ENCODE measurements at regions not wholly inside any gene's neighbourhood (a gene's known extent, or its start where the extent isn't known, plus 50 kb on each side); places are given as distances from the start of the nearest gene placed in this dataset.
"Not testable (repeated sequence)": the region's sequence is repeated elsewhere in the genome, so short reads cannot be mapped to it uniquely, and the experiment has no call there.

DNA sequence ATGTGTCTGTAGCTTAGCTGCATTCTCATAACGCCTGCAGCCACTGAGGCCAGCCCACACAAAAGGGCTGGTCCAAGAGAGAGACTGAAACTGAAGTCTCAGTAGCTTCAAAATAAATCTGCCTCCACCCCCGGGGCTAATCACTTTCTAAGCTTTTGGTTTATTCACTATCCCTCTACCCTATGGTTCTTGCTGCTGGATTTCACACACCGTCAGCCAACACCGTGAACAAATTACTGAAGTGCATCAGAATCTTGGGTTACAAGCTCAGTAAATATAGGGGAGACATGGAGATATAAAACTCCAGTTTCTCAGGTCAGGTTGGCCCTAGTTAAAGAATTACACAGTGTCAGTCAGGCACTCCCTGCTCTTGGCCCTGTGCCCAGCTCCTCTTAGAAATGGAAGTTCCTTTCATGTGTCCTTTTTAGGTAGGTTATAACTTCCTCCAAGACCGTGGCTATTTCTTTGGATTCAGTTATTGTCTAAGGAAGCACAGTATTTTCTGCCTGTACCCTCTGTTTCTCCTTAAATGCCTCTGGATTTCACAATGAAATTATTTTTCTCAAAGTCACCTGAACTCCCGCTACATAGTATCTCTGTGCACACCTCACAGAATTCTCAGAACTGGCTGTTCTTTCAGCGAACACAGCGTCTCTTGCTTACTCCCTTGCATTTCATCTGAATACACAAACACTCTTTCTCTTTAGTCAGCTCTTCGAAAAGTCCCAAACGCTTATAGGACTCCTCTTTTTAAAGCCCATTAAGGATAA lies 112.5 kb downstream of the FAM174A start:
- no peak overlapping the region for H3K9ac ChIP-seq (ENCODE audit: low read depth in 2 of 2, low read length in 2 of 2)
- no peaks in the 10 kb centered on the region for H3K4me1 ChIP-seq
- no peaks in the 10 kb centered on the region for H3K36me3 ChIP-seq
- no peaks in the 10 kb centered on the region for H3K9me3 ChIP-seq
- no peak overlapping the region for H3K27ac ChIP-seq
- TF ChIP-seq, protein P1, sequence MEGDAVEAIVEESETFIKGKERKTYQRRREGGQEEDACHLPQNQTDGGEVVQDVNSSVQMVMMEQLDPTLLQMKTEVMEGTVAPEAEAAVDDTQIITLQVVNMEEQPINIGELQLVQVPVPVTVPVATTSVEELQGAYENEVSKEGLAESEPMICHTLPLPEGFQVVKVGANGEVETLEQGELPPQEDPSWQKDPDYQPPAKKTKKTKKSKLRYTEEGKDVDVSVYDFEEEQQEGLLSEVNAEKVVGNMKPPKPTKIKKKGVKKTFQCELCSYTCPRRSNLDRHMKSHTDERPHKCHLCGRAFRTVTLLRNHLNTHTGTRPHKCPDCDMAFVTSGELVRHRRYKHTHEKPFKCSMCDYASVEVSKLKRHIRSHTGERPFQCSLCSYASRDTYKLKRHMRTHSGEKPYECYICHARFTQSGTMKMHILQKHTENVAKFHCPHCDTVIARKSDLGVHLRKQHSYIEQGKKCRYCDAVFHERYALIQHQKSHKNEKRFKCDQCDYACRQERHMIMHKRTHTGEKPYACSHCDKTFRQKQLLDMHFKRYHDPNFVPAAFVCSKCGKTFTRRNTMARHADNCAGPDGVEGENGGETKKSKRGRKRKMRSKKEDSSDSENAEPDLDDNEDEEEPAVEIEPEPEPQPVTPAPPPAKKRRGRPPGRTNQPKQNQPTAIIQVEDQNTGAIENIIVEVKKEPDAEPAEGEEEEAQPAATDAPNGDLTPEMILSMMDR (IDR thresholded peaks at IDR 0.05): no peak
- no peak overlapping the region for H3K4me3 ChIP-seq
- intact Hi-C loops (cut with DNase I): no loop called here
- H3K27me3 ChIP-seq: no peaks in the 10 kb centered on the region
- DNase-seq: peak; percentile 88

DNA sequence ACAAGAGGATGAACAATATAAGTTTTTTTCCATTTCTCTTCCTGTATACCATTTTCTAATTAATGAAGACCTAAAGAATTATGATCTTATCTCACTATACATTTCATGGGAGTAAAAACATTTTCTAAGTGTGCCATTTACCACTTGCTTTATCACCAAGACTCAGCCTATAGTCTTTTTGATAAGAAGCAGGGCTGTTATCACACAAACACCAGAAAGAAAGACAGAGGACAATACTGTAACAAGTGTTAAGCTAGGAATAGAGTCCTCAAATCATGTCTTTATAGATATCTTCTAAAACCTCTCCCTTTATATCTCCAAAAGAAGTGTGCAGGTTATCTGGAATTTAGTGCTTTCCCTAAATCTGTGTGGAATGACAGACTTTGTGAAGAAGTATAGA lies 119.7 kb downstream of the FAM174A start:
- Histone ChIP-seq H3K27me3 (no peaks in the 10 kb centered on the region), H3K4me3 (no peak overlapping the region), H3K27ac (no peak overlapping the region), H3K36me3 (no peaks in the 10 kb centered on the region), H3K4me1 (no peaks in the 10 kb centered on the region), H3K9ac (ENCODE audit: low read depth in 2 of 2, low read length in 2 of 2) (no peak overlapping the region), H3K9me3 (no peaks in the 10 kb centered on the region)
- intact Hi-C loops (cut with DNase I): no loop called here
- TF ChIP-seq, protein P1 (IDR thresholded peaks at IDR 0.05): no peak
- no peak for DNase-seq

DNA sequence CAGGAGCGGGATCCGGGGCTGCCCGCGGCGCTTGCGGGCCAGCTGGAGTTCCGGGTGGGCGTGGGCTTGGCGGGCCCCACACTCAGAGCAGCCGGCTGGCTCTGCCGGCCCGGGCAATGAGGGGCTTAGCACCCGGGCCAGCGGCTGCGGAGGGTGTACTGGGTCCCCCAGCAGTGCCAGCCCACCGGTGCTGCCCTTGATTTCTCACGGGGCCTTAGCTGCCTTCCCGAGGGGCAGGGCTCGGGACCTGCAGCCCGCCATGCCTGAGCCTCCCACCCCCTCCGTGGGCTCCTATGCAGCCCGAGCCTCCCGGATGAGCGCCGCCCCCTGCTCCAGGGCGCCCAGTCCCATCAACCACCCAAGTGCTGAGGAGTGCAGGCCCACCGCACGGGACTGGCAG lies 121.6 kb downstream of the FAM174A start:
- H3K36me3 ChIP-seq; H3K4me1 ChIP-seq; intact Hi-C loops (cut with DNase I); H3K27me3 ChIP-seq; DNase-seq; H3K9ac ChIP-seq (ENCODE audit: low read depth in 2 of 2, low read length in 2 of 2); H3K4me3 ChIP-seq; H3K9me3 ChIP-seq; H3K27ac ChIP-seq: not testable (repeated sequence)

DNA sequence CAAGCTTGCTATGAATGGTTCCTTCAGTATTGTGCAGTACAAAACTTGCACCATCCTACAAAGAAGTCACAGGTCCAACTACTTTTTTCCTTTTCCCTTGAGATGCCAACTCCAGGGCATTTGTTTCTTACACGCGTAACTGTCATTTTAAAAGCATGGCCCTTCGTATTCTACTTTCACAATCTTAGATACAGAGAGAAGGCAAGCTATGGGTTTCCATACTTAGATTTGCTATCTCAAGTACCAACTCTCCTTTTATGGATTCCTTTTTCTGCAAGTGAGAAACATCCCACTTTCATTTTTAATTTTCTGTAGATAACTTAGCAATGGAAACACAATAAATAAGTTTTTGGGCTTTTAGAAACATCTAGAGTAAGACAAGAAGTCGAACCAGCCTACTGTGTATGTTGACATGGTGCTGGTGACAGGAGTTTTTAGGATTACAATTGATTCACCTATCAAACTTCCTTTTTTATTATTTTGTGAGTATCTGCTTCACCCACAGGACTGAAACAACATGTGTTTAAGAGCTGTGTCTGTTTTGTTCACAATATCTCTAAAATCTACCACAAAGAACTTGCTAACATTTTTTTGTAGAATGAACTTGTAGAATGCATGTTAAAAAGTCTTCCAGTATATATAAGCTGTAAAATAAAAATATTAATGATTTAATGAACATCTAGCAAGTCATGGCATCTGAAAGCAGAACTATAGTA lies 124.1 kb downstream of the FAM174A start:
- TF ChIP-seq, protein P1 (IDR thresholded peaks at IDR 0.05): no peak
- DNase-seq: no peak
- Histone ChIP-seq H3K4me3 (no peak overlapping the region), H3K4me1 (no peaks in the 10 kb centered on the region), H3K27ac (no peak overlapping the region), H3K27me3 (no peaks in the 10 kb centered on the region), H3K9me3 (no peaks in the 10 kb centered on the region), H3K9ac (ENCODE audit: low read depth in 2 of 2, low read length in 2 of 2) (no peak overlapping the region), H3K36me3 (no peaks in the 10 kb centered on the region)
- intact Hi-C loops (cut with DNase I): no loop called here

DNA sequence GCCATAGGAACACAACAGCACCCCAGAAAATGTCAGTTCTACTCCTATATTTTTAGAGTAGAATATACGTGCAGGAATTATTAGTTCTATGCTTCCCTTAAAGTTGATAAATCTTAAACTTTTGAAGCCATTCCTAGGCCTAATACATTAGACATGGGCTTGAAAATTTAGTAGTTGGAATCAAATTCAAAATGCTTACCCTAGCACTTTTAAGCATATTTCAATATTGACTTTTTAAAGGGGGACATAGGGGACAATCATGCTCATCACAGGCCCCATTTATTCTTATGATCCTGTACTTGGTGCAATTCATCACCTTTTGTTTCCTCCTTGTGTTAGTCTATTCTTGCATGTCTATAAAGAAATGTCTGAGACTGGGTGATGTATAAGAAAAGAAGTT lies 129.0 kb downstream of the FAM174A start:
- Histone ChIP-seq H3K9me3 (no peaks in the 10 kb centered on the region), H3K4me3 (no peak overlapping the region), H3K27ac (no peak overlapping the region), H3K27me3 (no peaks in the 10 kb centered on the region), H3K36me3 (no peaks in the 10 kb centered on the region), H3K4me1 (no peaks in the 10 kb centered on the region), H3K9ac (ENCODE audit: low read depth in 2 of 2, low read length in 2 of 2) (no peak overlapping the region)
- no peak for DNase-seq
- TF ChIP-seq, protein P1 (IDR thresholded peaks at IDR 0.05): no peak
- intact Hi-C loops (cut with DNase I): no loop called here

DNA sequence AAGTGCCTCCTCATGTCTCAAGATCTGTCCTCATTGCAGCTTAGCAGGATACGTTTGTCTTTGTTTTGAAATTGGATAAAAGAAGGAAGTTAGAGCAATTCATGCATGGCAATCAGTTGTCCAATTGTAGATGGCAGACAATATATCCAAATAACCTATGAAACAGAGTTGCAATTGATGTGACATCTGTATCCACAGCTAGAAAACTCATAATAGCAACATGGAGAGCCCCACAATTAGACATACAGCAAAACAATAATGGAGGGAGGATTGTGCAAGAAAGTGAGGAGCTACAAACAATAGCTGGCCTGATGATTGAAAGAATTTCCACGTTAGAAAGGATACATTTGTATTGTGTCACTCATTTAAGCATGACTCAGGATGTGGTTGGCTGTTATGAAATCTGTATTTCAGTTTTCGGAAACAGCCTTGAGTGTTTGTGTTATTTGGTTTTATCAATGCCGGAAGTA lies 132.0 kb downstream of the FAM174A start:
- H3K9me3 ChIP-seq: no peaks in the 10 kb centered on the region
- no peak overlapping the region for H3K27ac ChIP-seq
- H3K27me3 ChIP-seq: no peaks in the 10 kb centered on the region
- H3K9ac ChIP-seq (ENCODE audit: low read depth in 2 of 2, low read length in 2 of 2): no peak overlapping the region
- intact Hi-C loops (cut with DNase I): no loop called here
- no peaks in the 10 kb centered on the region for H3K4me1 ChIP-seq
- TF ChIP-seq, protein P1 (IDR thresholded peaks at IDR 0.05): no peak
- H3K36me3 ChIP-seq: no peaks in the 10 kb centered on the region
- DNase-seq: no peak
- no peak overlapping the region for H3K4me3 ChIP-seq

All from colonic mucosa (tissue), 4 donors.